SK-N-SH (cell line): ENCODE measurements at regions not wholly inside any gene's neighbourhood (a gene's known extent, or its start where the extent isn't known, plus 50 kb on each side); places are given as distances from the start of the nearest gene placed in this dataset.

Experiments
- FOXJ3 ChIP-seq: sonication (generic); formaldehyde crosslinking; IDR thresholded peaks from 2 replicates; pipeline ENCODE4 v1.5.1; 2020; ENCODE audit warnings: mild to moderate bottlenecking, missing genetic modification reagents
- RAD21 ChIP-seq: IDR thresholded peaks from 2 replicates; pipeline ENCODE4 v1.6.1; 2012; ENCODE audit warnings: mild to moderate bottlenecking, low read length
- SMC3 ChIP-seq: IDR thresholded peaks from 2 replicates; pipeline ENCODE4 v1.6.1; 2012; ENCODE audit warnings: low read depth, low read length, improper control_type of control experiment
- TAF1 ChIP-seq: IDR thresholded peaks from 2 replicates; pipeline ENCODE4 v1.6.1; 2012; ENCODE audit warnings: low read depth, mild to moderate bottlenecking, low read length, moderate library complexity, borderline replicate concordance
- TCF12 ChIP-seq: IDR thresholded peaks from 2 replicates; pipeline ENCODE4 v1.4.0; 2012
- TEAD4 ChIP-seq: IDR thresholded peaks from 2 replicates; pipeline ENCODE4 v1.4.0; 2012; ENCODE audit warnings: mild to moderate bottlenecking, borderline replicate concordance; ENCODE audit not compliant: insufficient read depth
- TF ChIP-seq, protein P1 (sequence below): fragments of 200-600 bp; sonication (generic); IDR thresholded peaks from 2 replicates; pipeline ENCODE4 v1.6.1; 2017; ENCODE audit warnings: antibody characterized with exemption, mild to moderate bottlenecking, moderate library complexity
- TF ChIP-seq, protein P2 (sequence below): IDR thresholded peaks from 2 replicates; pipeline ENCODE4 v1.4.0; 2012; ENCODE audit warnings: low read depth
- TF ChIP-seq, protein P3 (sequence below): IDR thresholded peaks from 2 replicates; pipeline ENCODE4 v1.4.0; 2012; ENCODE audit warnings: low read depth, borderline replicate concordance
- TF ChIP-seq, protein P4 (sequence below): IDR thresholded peaks from 2 replicates; pipeline ENCODE4 v1.4.0; 2012; ENCODE audit warnings: low read depth, borderline replicate concordance
- TF ChIP-seq, protein P5 (sequence below): IDR thresholded peaks from 2 replicates; pipeline ENCODE4 v1.6.1; 2012; ENCODE audit warnings: mild to moderate bottlenecking, low read depth, low read length, moderate library complexity

DNA sequence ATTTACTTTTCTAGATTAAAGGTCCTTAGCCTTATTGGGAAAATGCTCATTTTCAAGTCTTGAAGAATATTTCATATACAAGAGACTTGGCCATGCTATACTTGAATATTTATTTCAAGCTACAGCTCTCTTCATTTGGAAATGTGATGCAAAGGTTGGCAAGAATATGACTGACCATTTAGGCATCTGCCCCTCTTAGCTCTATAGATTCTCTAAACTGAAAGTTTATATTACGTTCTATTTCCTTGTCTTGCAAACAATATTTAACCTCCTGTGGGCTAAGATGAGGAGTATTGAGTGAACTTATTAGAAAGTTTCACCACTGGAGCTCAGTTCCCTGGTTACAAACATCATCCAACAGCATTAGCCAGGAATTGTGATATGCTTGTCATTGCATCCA, 593.1 kb downstream of the MAT2B start:
- TF ChIP-seq SMC3 = no peak
- TF ChIP-seq, protein P1, sequence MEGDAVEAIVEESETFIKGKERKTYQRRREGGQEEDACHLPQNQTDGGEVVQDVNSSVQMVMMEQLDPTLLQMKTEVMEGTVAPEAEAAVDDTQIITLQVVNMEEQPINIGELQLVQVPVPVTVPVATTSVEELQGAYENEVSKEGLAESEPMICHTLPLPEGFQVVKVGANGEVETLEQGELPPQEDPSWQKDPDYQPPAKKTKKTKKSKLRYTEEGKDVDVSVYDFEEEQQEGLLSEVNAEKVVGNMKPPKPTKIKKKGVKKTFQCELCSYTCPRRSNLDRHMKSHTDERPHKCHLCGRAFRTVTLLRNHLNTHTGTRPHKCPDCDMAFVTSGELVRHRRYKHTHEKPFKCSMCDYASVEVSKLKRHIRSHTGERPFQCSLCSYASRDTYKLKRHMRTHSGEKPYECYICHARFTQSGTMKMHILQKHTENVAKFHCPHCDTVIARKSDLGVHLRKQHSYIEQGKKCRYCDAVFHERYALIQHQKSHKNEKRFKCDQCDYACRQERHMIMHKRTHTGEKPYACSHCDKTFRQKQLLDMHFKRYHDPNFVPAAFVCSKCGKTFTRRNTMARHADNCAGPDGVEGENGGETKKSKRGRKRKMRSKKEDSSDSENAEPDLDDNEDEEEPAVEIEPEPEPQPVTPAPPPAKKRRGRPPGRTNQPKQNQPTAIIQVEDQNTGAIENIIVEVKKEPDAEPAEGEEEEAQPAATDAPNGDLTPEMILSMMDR = no peak
- TF ChIP-seq, protein P2, sequence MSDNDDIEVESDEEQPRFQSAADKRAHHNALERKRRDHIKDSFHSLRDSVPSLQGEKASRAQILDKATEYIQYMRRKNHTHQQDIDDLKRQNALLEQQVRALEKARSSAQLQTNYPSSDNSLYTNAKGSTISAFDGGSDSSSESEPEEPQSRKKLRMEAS = no peak
- TF ChIP-seq, protein P3, sequence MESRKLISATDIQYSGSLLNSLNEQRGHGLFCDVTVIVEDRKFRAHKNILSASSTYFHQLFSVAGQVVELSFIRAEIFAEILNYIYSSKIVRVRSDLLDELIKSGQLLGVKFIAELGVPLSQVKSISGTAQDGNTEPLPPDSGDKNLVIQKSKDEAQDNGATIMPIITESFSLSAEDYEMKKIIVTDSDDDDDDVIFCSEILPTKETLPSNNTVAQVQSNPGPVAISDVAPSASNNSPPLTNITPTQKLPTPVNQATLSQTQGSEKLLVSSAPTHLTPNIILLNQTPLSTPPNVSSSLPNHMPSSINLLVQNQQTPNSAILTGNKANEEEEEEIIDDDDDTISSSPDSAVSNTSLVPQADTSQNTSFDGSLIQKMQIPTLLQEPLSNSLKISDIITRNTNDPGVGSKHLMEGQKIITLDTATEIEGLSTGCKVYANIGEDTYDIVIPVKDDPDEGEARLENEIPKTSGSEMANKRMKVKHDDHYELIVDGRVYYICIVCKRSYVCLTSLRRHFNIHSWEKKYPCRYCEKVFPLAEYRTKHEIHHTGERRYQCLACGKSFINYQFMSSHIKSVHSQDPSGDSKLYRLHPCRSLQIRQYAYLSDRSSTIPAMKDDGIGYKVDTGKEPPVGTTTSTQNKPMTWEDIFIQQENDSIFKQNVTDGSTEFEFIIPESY = no peak
- no peak for TF ChIP-seq TCF12
- no peak for TF ChIP-seq TEAD4
- TF ChIP-seq, protein P4, sequence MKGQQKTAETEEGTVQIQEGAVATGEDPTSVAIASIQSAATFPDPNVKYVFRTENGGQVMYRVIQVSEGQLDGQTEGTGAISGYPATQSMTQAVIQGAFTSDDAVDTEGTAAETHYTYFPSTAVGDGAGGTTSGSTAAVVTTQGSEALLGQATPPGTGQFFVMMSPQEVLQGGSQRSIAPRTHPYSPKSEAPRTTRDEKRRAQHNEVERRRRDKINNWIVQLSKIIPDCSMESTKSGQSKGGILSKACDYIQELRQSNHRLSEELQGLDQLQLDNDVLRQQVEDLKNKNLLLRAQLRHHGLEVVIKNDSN = no peak
- no peak for TF ChIP-seq RAD21
- no peak for TF ChIP-seq FOXJ3 (CRISPR knock-in tag)
- TF ChIP-seq, protein P5, sequence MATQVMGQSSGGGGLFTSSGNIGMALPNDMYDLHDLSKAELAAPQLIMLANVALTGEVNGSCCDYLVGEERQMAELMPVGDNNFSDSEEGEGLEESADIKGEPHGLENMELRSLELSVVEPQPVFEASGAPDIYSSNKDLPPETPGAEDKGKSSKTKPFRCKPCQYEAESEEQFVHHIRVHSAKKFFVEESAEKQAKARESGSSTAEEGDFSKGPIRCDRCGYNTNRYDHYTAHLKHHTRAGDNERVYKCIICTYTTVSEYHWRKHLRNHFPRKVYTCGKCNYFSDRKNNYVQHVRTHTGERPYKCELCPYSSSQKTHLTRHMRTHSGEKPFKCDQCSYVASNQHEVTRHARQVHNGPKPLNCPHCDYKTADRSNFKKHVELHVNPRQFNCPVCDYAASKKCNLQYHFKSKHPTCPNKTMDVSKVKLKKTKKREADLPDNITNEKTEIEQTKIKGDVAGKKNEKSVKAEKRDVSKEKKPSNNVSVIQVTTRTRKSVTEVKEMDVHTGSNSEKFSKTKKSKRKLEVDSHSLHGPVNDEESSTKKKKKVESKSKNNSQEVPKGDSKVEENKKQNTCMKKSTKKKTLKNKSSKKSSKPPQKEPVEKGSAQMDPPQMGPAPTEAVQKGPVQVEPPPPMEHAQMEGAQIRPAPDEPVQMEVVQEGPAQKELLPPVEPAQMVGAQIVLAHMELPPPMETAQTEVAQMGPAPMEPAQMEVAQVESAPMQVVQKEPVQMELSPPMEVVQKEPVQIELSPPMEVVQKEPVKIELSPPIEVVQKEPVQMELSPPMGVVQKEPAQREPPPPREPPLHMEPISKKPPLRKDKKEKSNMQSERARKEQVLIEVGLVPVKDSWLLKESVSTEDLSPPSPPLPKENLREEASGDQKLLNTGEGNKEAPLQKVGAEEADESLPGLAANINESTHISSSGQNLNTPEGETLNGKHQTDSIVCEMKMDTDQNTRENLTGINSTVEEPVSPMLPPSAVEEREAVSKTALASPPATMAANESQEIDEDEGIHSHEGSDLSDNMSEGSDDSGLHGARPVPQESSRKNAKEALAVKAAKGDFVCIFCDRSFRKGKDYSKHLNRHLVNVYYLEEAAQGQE = no peak
- TF ChIP-seq TAF1 = no peak
